GM20000 (cell line): ENCODE measurements at regions not wholly inside any gene's neighbourhood (a gene's known extent, or its start where the extent isn't known, plus 50 kb on each side); places are given as distances from the start of the nearest gene placed in this dataset.

Source experiments
- DNase-seq: peaks from one replicate; pipeline ENCODE4 v3.0.0; 2012; ENCODE audit warnings: low spot score
- TF ChIP-seq, protein P1 (sequence below): IDR thresholded peaks from 2 replicates; pipeline ENCODE4 v1.5.1; 2012; ENCODE audit warnings: mild to moderate bottlenecking, control low read depth; ENCODE audit errors: extremely low read depth, missing control alignments

DNA sequence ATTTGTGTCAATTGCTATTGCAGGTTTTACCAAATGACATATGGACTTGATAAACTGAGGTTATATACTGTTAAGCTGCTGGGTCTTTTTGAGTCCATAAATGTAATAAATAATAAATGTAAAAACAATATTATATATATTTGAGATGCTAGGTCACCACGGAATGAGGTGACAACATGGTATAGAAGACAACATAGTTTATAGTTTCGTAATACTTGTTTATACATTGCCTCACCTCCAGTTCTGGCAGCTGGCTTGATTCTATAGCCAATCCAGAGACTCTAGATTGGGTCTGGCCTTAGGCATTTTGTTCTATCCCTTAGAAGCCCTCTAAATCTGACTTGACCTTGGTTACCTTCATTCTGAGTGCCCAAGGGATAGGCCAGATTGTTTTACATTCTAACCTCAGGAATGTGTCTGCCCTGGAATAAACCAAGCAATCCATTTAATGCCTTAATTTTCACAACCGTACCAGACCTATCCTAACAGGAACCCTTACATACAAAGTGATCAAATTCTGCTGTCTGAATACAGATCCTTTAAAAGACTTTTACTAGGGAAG, 61.5 kb upstream of the STXBP5 start:
- DNase-seq = no peak

DNA sequence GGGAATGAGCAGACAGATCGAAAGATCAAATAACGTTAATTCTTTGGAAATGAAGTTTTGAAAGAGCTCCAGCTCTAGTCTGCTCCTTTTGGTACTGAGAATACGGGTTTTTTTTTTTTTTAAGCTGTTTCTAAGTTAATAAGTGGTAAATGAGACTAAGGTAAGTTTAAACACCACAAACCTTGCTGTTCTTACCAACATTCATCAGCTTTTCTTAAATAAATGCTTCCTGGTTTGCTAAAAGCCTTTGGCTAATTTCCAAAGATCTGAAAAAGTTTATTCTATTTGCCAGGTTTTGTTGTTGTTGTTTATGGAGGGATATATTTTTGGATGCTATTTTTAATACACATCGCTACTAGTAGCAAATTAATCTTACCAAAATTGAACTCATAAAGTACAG, 55.1 kb upstream of the STXBP5 start:
- TF ChIP-seq, protein P1, sequence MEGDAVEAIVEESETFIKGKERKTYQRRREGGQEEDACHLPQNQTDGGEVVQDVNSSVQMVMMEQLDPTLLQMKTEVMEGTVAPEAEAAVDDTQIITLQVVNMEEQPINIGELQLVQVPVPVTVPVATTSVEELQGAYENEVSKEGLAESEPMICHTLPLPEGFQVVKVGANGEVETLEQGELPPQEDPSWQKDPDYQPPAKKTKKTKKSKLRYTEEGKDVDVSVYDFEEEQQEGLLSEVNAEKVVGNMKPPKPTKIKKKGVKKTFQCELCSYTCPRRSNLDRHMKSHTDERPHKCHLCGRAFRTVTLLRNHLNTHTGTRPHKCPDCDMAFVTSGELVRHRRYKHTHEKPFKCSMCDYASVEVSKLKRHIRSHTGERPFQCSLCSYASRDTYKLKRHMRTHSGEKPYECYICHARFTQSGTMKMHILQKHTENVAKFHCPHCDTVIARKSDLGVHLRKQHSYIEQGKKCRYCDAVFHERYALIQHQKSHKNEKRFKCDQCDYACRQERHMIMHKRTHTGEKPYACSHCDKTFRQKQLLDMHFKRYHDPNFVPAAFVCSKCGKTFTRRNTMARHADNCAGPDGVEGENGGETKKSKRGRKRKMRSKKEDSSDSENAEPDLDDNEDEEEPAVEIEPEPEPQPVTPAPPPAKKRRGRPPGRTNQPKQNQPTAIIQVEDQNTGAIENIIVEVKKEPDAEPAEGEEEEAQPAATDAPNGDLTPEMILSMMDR = no peak

More for the DNA sequence above, 61.5 kb upstream of the STXBP5 start:
- TF ChIP-seq, protein P1 = no peak

DNA sequence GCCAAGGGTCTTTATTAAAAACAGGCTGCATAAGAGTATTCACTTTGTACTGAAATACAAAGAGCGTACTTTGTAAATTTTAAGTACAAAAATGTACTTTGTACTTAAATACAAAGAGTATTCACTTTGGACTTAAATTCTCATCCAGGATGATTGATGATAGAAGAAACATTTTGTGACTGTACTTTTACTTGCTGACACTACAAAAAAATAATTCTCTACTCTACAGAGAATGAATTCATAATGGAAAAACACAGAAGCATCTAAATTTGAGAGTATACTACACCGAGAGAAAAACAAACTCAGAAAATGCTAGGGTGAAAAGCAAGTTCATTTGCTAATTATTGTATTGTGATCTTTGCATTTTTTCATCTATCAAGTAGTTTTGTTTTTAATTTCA, 54.4 kb upstream of the STXBP5 start:
- DNase-seq = no peak
- TF ChIP-seq, protein P1 = no peak

More for the DNA sequence above, 55.1 kb upstream of the STXBP5 start:
- DNase-seq = no peak

DNA sequence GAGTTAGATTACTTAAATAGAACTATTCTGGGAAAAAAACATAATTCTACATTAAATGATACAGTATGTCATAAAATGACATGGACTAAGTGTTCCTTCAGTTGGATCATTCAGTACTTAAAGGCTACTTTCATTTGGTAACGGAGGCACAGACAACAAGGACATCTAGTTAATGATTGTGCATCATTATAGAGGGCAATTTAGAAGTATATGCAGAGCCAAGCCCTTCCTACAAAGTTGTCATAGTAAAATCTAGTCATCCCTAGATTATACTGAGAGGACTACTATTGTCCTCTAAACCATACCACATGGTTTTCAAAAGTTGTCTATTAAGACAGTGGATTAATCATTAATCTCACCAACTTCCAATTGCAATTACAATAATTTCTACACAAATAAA, 53.9 kb upstream of the STXBP5 start:
- no peak for DNase-seq
- TF ChIP-seq, protein P1 = no peak
